ENCODE measurements at regions not wholly inside any gene's neighbourhood (a gene's known extent, or its start where the extent isn't known, plus 50 kb on each side); places are given as distances from the start of the nearest gene placed in this dataset.
A peak's percentile ranks its signal among the peaks of the same experiment; 100 is the strongest.

DNA sequence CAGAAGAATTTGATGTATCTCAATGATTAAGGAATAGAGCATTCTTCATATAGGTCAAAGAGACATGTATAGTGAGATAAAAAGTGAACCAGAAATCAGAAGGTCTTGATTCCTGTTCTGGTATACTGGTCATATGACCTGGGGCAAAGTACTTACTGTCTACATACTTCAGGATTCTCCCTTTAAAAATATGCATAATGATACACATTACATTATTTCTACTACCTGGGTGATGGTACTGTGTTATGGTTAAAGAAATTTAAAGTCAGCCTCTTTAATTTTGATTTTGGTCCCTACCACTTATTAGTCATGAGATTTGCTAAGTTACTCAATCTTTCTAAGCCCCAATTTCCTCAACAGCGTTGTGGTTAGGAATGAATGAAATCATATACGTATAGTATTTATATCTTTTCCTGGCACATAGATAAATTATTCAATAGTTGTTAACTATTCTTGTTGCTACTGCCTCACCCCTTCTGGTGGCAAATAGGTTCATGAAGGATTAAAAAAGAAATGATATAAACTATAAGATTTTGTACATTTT, 984.1 kb downstream of the TLE4 start:
- no peak overlapping the region for H3K4me3 ChIP-seq
- WGBS, 3 donors: 64 to 92% (median 65%) methylated on average over 2 of the region's 2 CpGs
- intact Hi-C loops (cut with DNase I): no loop called here

GRCh38 chr9:80554856-80555255, 983.1 kb downstream of the TLE4 start:
- no peaks in the 10 kb centered on the region for H3K36me3 ChIP-seq
- no peak overlapping the region for H3K4me3 ChIP-seq
- H3K27me3 ChIP-seq: no peaks in the 10 kb centered on the region
- TF ChIP-seq CTCF (IDR thresholded peaks at IDR 0.05) (no peak), EP300 (IDR thresholded peaks at IDR 0.05) (no peak), POLR2A (IDR thresholded peaks at IDR 0.05) (no peak)
- no peaks in the 10 kb centered on the region for H3K9me3 ChIP-seq
- no peaks in the 10 kb centered on the region for H3K4me1 ChIP-seq (ENCODE audit: insufficient read depth)
- no peak for DNase-seq
- intact Hi-C loops (cut with DNase I): no loop called here
- no peak overlapping the region for H3K27ac ChIP-seq

More for the DNA sequence above, 984.1 kb downstream of the TLE4 start:
- no peak for DNase-seq
- Histone ChIP-seq H3K27me3 (no peaks in the 10 kb centered on the region), H3K36me3 (no peaks in the 10 kb centered on the region), H3K9me3 (no peaks in the 10 kb centered on the region), H3K27ac (no peak overlapping the region), H3K4me1 (ENCODE audit: insufficient read depth) (no peaks in the 10 kb centered on the region)
- no peak for TF ChIP-seq POLR2A (IDR thresholded peaks at IDR 0.05)
- TF ChIP-seq CTCF (IDR thresholded peaks at IDR 0.05): no peak
- TF ChIP-seq EP300 (IDR thresholded peaks at IDR 0.05): no peak

DNA sequence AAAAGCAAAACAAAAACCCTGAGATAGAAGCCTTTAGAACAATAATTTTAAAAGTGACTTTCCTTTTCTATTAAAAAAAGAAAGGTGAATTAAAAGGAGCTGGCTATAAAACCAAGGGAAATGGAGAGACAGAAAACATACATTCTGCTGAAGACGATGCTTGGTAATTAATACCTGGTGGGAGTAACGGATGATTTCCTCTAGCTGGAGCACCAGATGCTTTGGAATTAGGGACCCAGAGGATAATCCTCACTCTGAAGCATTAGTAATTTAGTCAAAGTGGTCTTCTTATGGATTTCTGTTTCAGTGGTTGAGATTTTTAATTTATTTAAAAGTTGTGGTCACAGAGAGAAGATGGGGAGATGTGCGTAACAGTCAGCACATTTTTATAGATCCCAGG, 982.5 kb downstream of the TLE4 start:
- no peak for DNase-seq
- Histone ChIP-seq H3K9me3 (no peaks in the 10 kb centered on the region), H3K27ac (no peak overlapping the region), H3K27me3 (no peaks in the 10 kb centered on the region), H3K4me3 (no peak overlapping the region), H3K4me1 (ENCODE audit: insufficient read depth) (no peaks in the 10 kb centered on the region), H3K36me3 (no peaks in the 10 kb centered on the region)
- 76 to 87% (median 85%) methylated on average over 3 of the region's 3 CpGs for WGBS, 3 donors
- TF ChIP-seq POLR2A (IDR thresholded peaks at IDR 0.05) (no peak), EP300 (IDR thresholded peaks at IDR 0.05) (no peak), CTCF (IDR thresholded peaks at IDR 0.05) (no peak)
- intact Hi-C loops (cut with DNase I): no loop called here

DNA sequence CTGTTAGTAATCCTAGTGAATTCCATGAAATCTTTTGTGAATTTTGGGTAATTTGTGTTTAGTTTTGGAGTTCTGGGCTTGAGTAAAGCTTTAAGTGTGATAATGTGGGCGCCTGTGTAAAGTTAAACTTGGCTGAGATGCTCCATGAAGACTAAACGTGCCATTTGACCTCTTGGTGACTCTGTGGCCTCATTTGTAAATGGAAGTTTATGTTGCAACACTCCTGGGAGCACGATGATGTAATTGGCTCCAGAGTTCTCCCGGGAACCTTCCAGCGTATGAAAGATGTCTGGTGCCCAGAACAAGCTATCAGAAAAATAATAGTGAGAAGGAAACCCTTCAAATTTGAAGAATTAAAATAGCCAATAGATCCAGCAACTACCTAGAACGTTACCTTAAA, 981.2 kb downstream of the TLE4 start:
- intact Hi-C loops (cut with DNase I): no loop called here
- Histone ChIP-seq H3K9me3 (no peaks in the 10 kb centered on the region), H3K36me3 (no peaks in the 10 kb centered on the region), H3K4me3 (no peak overlapping the region), H3K27ac (no peak overlapping the region), H3K4me1 (ENCODE audit: insufficient read depth) (no peaks in the 10 kb centered on the region), H3K27me3 (no peaks in the 10 kb centered on the region)
- WGBS, 3 donors: 14 to 29% (median 21%) methylated on average over 6 of the region's 6 CpGs
- TF ChIP-seq CTCF (IDR thresholded peaks at IDR 0.05) (no peak), POLR2A (IDR thresholded peaks at IDR 0.05) (no peak), EP300 (IDR thresholded peaks at IDR 0.05) (no peak)
- DNase-seq: peak in 1 of 5 donors; percentile 59

DNA sequence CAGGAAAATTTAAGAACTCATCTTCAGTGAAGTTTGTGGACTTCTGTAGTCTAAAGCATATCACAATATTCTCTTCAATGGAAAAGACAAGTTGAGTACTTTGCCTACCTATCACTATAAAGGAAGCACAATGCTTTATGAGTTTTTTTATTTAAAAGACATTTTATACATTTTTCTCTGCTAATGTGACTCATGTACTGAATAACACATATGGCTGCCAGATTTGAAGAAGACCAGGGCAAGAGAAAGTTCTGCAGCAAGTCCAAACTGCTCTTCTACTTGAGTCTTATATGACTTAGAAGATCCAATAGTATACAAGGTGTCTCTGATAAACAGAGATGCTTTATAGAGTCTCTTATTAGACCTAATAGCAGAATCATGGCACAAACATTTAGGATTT, 978.4 kb downstream of the TLE4 start:
- DNase-seq: no peak
- H3K27ac ChIP-seq: no peak overlapping the region
- H3K4me3 ChIP-seq: no peak overlapping the region
- H3K4me1 ChIP-seq (ENCODE audit: insufficient read depth): no peaks in the 10 kb centered on the region
- no peaks in the 10 kb centered on the region for H3K9me3 ChIP-seq
- intact Hi-C loops (cut with DNase I): no loop called here
- no peaks in the 10 kb centered on the region for H3K27me3 ChIP-seq
- H3K36me3 ChIP-seq: no peaks in the 10 kb centered on the region
- no peak for TF ChIP-seq CTCF (IDR thresholded peaks at IDR 0.05)
- no peak for TF ChIP-seq EP300 (IDR thresholded peaks at IDR 0.05)
- TF ChIP-seq POLR2A (IDR thresholded peaks at IDR 0.05): no peak
